AG10803 (cell line): ENCODE measurements at regions not wholly inside any gene's neighbourhood (a gene's known extent, or its start where the extent isn't known, plus 50 kb on each side); places are given as distances from the start of the nearest gene placed in this dataset.

Experiments
- DNase-seq: peaks from one replicate; pipeline ENCODE4 v3.0.0; 2010; ENCODE audit warnings: low read depth
- H3K4me3 ChIP-seq: 2 replicates; pipeline ENCODE4 v1.5.1; 2011; ENCODE audit warnings: mild to moderate bottlenecking, low read length, control low read depth
- CTCF ChIP-seq: conservative IDR thresholded peaks from 2 replicates; pipeline ENCODE4 v1.5.1; 2011; ENCODE audit warnings: mild to moderate bottlenecking, low read length, control low read depth, inconsistent platforms

- no peak for DNase-seq
- TF ChIP-seq CTCF: no peak
- H3K4me3 ChIP-seq: no peak overlapping the region
Measured at GRCh38 chr18:22318745-22319407, 98.8 kb downstream of the CTAGE1 start.

GRCh38 chr18:22314420-22314819 is 103.3 kb downstream of the CTAGE1 start:
- peak; percentile 91 for DNase-seq
- TF ChIP-seq CTCF: no peak
- no peak overlapping the region for H3K4me3 ChIP-seq

- peak; percentile 81 for DNase-seq
- no peak for TF ChIP-seq CTCF
Measured at GRCh38 chr18:22314001-22314400, 103.7 kb downstream of the CTAGE1 start.

GRCh38 chr18:22311301-22311700 is 106.4 kb downstream of the CTAGE1 start:
- TF ChIP-seq CTCF: no peak
- DNase-seq: peak; percentile 49
- no peak overlapping the region for H3K4me3 ChIP-seq

More at GRCh38 chr18:22314001-22314400, 103.7 kb downstream of the CTAGE1 start:
- H3K4me3 ChIP-seq: 0 out of 2 replicates have a peak overlapping the region, but pooled peaks have one; percentile 2

GRCh38 chr18:22309191-22309590 is 108.5 kb downstream of the CTAGE1 start:
- peak; percentile 20 for TF ChIP-seq CTCF
- H3K4me3 ChIP-seq: no peak overlapping the region
- DNase-seq: peak; percentile 72

- no peak for DNase-seq
- H3K4me3 ChIP-seq: no peak overlapping the region
- TF ChIP-seq CTCF: no peak
Measured at GRCh38 chr18:22307528-22307927, 110.2 kb downstream of the CTAGE1 start.

- no peak for TF ChIP-seq CTCF
- H3K4me3 ChIP-seq: no peak overlapping the region
- DNase-seq: no peak
Measured at GRCh38 chr18:22303927-22304326, 113.8 kb downstream of the CTAGE1 start.
